ENCODE measurements at regions not wholly inside any gene's neighbourhood (a gene's known extent, or its start where the extent isn't known, plus 50 kb on each side); places are given as distances from the start of the nearest gene placed in this dataset.

- Histone ChIP-seq H3K27me3 (ENCODE audit: low read depth) (no peaks in the 10 kb centered on the region), H3K36me3 (no peaks in the 10 kb centered on the region), H3K4me3 (no peak overlapping the region), H3K4me1 (no peaks in the 10 kb centered on the region), H3K9me3 (replicated peaks) (no peaks in the 10 kb centered on the region), H3K27ac (replicated peaks) (no peak overlapping the region)
- no peak for TF ChIP-seq CTCF (IDR thresholded peaks at IDR 0.05; ENCODE audit: borderline replicate concordance)
- no peak for DNase-seq
- intact Hi-C loops (cut with micrococcal nuclease): loop anchor here (5.0 kb wide), 1 partner anchor 182 kb away; no protein-coding TSS in a partner anchor
Observed at GRCh38 chr5:157999696-158000095, 140.8 kb upstream of the CLINT1 start.

- DNase-seq: no peak
- H3K27ac ChIP-seq (replicated peaks): no peak overlapping the region
- H3K9me3 ChIP-seq (replicated peaks): no peaks in the 10 kb centered on the region
- H3K4me3 ChIP-seq: no peak overlapping the region
- H3K4me1 ChIP-seq: no peaks in the 10 kb centered on the region
- intact Hi-C loops (cut with micrococcal nuclease): loop anchor here (5.0 kb wide), 1 partner anchor 181 kb away; no protein-coding TSS in a partner anchor
- H3K27me3 ChIP-seq (ENCODE audit: low read depth): no peaks in the 10 kb centered on the region
- no peaks in the 10 kb centered on the region for H3K36me3 ChIP-seq
- TF ChIP-seq CTCF (IDR thresholded peaks at IDR 0.05; ENCODE audit: borderline replicate concordance): no peak
Observed at GRCh38 chr5:157997991-157998504, 139.1 kb upstream of the CLINT1 start.

DNA sequence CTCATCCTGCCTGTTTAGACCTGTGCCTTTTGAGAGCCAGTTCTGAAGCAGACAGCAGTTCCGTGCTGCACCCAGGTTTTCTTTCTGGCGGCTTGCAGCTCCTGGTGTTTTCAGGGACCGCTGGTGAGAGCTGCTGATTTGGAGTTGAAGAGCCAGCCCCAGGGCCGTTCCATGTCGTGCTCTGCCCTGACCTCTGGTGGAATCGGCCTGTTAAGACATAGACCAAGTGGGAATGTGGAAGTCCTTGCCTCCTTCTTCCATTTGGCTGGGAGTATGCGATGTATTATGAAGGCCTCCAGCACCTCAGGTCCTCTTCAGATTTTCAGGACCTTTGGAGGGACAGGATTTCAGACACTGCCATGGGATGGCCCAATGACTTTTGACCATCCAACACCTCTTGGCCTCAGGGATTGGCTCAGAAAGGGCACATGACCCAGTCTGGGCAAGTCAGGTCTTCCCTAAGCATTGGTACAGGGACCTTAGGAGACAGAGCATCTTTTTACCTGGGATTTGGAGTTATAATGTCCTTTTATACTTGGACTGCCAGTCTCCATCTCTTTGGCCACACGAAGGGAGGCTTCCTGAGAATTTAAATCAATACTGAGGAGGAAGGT, 136.1 kb upstream of the CLINT1 start:
- Histone ChIP-seq H3K4me3 (no peak overlapping the region), H3K27ac (replicated peaks) (no peak overlapping the region), H3K27me3 (ENCODE audit: low read depth) (no peaks in the 10 kb centered on the region), H3K36me3 (no peaks in the 10 kb centered on the region), H3K9me3 (replicated peaks) (no peaks in the 10 kb centered on the region), H3K4me1 (no peaks in the 10 kb centered on the region)
- intact Hi-C loops (cut with micrococcal nuclease): loop anchor here (5.0 kb wide), 1 partner anchor 178 kb away; no protein-coding TSS in a partner anchor
- DNase-seq: peak; percentile 55
- TF ChIP-seq CTCF (IDR thresholded peaks at IDR 0.05; ENCODE audit: borderline replicate concordance): peak; percentile 82

GRCh38 chr5:157993986-157994691, 135.2 kb upstream of the CLINT1 start:
- Histone ChIP-seq H3K4me3 (no peak overlapping the region), H3K9me3 (replicated peaks) (no peaks in the 10 kb centered on the region), H3K4me1 (no peaks in the 10 kb centered on the region), H3K27me3 (ENCODE audit: low read depth) (no peaks in the 10 kb centered on the region), H3K27ac (replicated peaks) (no peak overlapping the region), H3K36me3 (no peaks in the 10 kb centered on the region)
- no peak for TF ChIP-seq CTCF (IDR thresholded peaks at IDR 0.05; ENCODE audit: borderline replicate concordance)
- no peak for DNase-seq
- intact Hi-C loops (cut with micrococcal nuclease): no loop called here

DNA sequence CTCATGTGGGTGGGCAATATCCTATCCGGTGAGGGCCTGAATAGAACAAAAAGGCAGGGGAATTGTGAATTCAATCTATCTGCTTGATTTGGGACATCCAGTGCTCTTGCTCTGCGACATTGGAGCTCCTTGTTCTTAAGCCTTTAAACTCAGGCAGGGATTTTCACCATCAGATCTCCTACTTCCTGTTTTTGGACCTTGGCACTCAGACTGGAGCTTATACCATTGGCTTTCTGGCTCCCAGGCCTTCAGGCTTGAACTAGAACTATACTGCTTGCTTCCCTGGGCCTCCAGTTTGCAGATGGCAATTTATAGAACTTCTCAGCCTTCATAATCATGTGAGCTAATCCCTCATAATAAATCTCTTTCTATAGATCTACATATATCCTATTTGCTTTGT, 134.3 kb upstream of the CLINT1 start:
- no peak for TF ChIP-seq CTCF (IDR thresholded peaks at IDR 0.05; ENCODE audit: borderline replicate concordance)
- Histone ChIP-seq H3K27ac (replicated peaks) (no peak overlapping the region), H3K27me3 (ENCODE audit: low read depth) (no peaks in the 10 kb centered on the region), H3K9me3 (replicated peaks) (no peaks in the 10 kb centered on the region), H3K4me3 (no peak overlapping the region), H3K4me1 (no peaks in the 10 kb centered on the region), H3K36me3 (no peaks in the 10 kb centered on the region)
- no peak for DNase-seq
- intact Hi-C loops (cut with micrococcal nuclease): no loop called here

Data from left ventricle myocardium inferior (tissue), 1 donor.